Testis (tissue), 2 donors: ENCODE measurements at regions not wholly inside any gene's neighbourhood (a gene's known extent, or its start where the extent isn't known, plus 50 kb on each side); places are given as distances from the start of the nearest gene placed in this dataset.
"Not testable (repeated sequence)": the region's sequence is repeated elsewhere in the genome, so short reads cannot be mapped to it uniquely, and the experiment has no call there.

Experiments
- DNase-seq: peaks from one replicate; pipeline ENCODE4 v3.0.0-alpha.2; 2019
- H3K27ac ChIP-seq, 2 donors: fragments of 200-600 bp; sonication (generic); one replicate each; pipeline ENCODE4 v1.5.1; 2019
- H3K27me3 ChIP-seq: fragments of 200-600 bp; sonication (generic); one replicate; pipeline ENCODE4 v1.5.1; 2019
- H3K36me3 ChIP-seq: fragments of 200-600 bp; sonication (generic); one replicate; pipeline ENCODE4 v1.5.1; 2017; ENCODE audit warnings: low read depth; ENCODE audit errors: missing control alignments
- H3K4me1 ChIP-seq: fragments of 200-600 bp; sonication (generic); one replicate; pipeline ENCODE4 v1.5.1; 2019
- H3K4me3 ChIP-seq, 2 donors: fragments of 200-600 bp; sonication (generic); one replicate each; pipeline ENCODE4 v1.5.1; 2017 to 2019
- H3K9me3 ChIP-seq: fragments of 200-600 bp; sonication (generic); one replicate; pipeline ENCODE4 v1.5.1; 2017
- CTCF ChIP-seq, 3 experiments: fragments of 450-650 bp in 2 of 3; fragments of 200-600 bp in 1 of 3; sonication (generic) in 1 of 3; IDR thresholded peaks; one replicate each; pipeline ENCODE4 v1.5.1; 2016 to 2019; ENCODE audit warnings: antibody characterized with exemption in 3 of 3, mild to moderate bottlenecking in 2 of 3, moderate library complexity in 1 of 3
- POLR2A ChIP-seq: fragments of 450-650 bp; IDR thresholded peaks from one replicate; pipeline ENCODE4 v1.6.1; 2017; ENCODE audit warnings: antibody characterized with exemption, mild to moderate bottlenecking, moderate library complexity
- WGBS, 2 donors: methylation state at CpG; one replicate each; pipeline ENCODE4 v1.1.5; 2018; 5-methylcytosine and 5-hydroxymethylcytosine counted together
- intact Hi-C: fragments of 100-400 bp; cut with DNase I; formaldehyde crosslinking; loops from one replicate; pipeline ENCODE4 v1.15.1; 2023; ENCODE audit warnings: low total_unique reads

- TF ChIP-seq POLR2A (no peak), CTCF (IDR thresholded peaks at IDR 0.05) (no peak)
- Histone ChIP-seq H3K36me3 (no peaks in the 10 kb centered on the region), H3K27me3 (no peaks in the 10 kb centered on the region), H3K4me1 (no peaks in the 10 kb centered on the region), H3K9me3 (no peaks in the 10 kb centered on the region), H3K27ac (no peak overlapping the region), H3K4me3 (no peak overlapping the region)
- intact Hi-C loops = no loop called here
- WGBS, 2 donors = 68 to 72% methylated on average over 2 of the region's 2 CpGs
- DNase-seq = no peak
These were observed 69.4 kb upstream of the USP25 start for GRCh38 chr21:15660423-15660804.

GRCh38 chr21:15667010-15667409, 62.8 kb upstream of the USP25 start:
- Histone ChIP-seq H3K27me3 (no peaks in the 10 kb centered on the region), H3K4me3 (no peak overlapping the region), H3K9me3 (no peaks in the 10 kb centered on the region), H3K36me3 (no peaks in the 10 kb centered on the region), H3K4me1 (no peaks in the 10 kb centered on the region), H3K27ac (no peak overlapping the region)
- 95 to 96% methylated on average over 1 of the region's 1 CpG for WGBS, 2 donors
- no peak for DNase-seq
- intact Hi-C loops = no loop called here
- TF ChIP-seq POLR2A (no peak), CTCF (IDR thresholded peaks at IDR 0.05) (no peak)

- Histone ChIP-seq H3K4me1 (no peaks in the 10 kb centered on the region), H3K4me3 (no peak overlapping the region), H3K27me3 (no peaks in the 10 kb centered on the region), H3K9me3 (no peaks in the 10 kb centered on the region), H3K27ac (no peak overlapping the region), H3K36me3 (no peaks in the 10 kb centered on the region)
- DNase-seq = no peak
- intact Hi-C loops = no loop called here
- TF ChIP-seq CTCF (IDR thresholded peaks at IDR 0.05) = no peak
- no peak for TF ChIP-seq POLR2A
- WGBS, 2 donors = 83 to 86% methylated on average over 7 of the region's 7 CpGs
These were observed 62.0 kb upstream of the USP25 start for GRCh38 chr21:15667819-15668218.

GRCh38 chr21:15669247-15669646, 60.5 kb upstream of the USP25 start:
- no peak overlapping the region for H3K4me3 ChIP-seq
- no peaks in the 10 kb centered on the region for H3K4me1 ChIP-seq
- TF ChIP-seq CTCF (IDR thresholded peaks at IDR 0.05) (no peak), POLR2A (no peak)
- H3K27ac ChIP-seq = no peak overlapping the region
- no peaks in the 10 kb centered on the region for H3K9me3 ChIP-seq
- 42 to 59% methylated on average over 2 of the region's 2 CpGs for WGBS, 2 donors
- intact Hi-C loops = no loop called here
- no peaks in the 10 kb centered on the region for H3K36me3 ChIP-seq
- H3K27me3 ChIP-seq = no peaks in the 10 kb centered on the region
- DNase-seq = no peak

DNA sequence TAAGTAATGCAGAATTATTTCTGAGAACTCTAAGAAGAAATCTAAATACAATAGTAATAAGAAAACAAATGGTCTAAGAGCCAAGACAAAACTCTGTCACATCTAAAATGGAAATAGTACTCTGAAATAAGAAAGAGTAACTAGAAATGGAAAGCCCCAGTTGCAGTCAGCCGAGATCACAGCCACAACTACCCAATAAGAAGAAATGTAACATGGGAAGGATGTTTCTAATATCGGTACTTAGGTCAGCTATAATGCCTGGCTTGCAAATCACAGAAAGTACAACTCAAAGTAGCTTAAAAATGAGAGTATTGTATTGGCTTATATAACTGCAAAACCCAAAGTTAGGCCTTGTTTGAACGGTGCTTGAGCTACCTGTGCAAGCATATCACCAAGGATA, 58.6 kb upstream of the USP25 start:
- Histone ChIP-seq H3K36me3 (no peaks in the 10 kb centered on the region), H3K4me3 (no peak overlapping the region), H3K9me3 (no peaks in the 10 kb centered on the region), H3K4me1 (no peaks in the 10 kb centered on the region), H3K27me3 (no peaks in the 10 kb centered on the region), H3K27ac (no peak overlapping the region)
- 84 to 85% methylated on average over 3 of the region's 3 CpGs for WGBS, 2 donors
- intact Hi-C loops = no loop called here
- DNase-seq = no peak
- no peak for TF ChIP-seq POLR2A
- TF ChIP-seq CTCF (IDR thresholded peaks at IDR 0.05) = no peak

DNA sequence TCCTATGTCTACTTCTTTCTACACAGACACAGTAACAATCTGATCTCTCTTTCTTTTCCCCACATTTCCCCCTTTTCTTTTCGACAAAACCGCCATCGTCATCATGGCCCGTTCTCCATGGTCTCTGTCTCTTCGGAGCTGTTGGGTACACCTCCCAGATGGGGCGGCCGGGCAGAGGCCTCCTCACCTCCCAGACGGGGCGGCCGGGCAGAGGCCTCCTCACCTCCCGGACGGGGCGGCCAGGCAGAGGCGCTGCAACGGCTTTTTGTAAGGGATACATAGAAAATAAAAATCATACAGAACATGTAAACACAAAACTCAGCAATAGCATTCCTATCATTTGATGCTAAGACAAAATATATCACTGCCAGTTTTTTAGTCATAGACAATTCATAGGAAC, 57.2 kb upstream of the USP25 start:
- H3K4me3 ChIP-seq, H3K9me3 ChIP-seq, H3K27me3 ChIP-seq, H3K27ac ChIP-seq, DNase-seq, H3K4me1 ChIP-seq, H3K36me3 ChIP-seq, intact Hi-C loops: not testable (repeated sequence)
- WGBS, 2 donors = 61 to 75% methylated on average over 15 of the region's 15 CpGs
